Fibroblast of pulmonary artery (primary cell): ENCODE measurements at regions not wholly inside any gene's neighbourhood (a gene's known extent, or its start where the extent isn't known, plus 50 kb on each side); places are given as distances from the start of the nearest gene placed in this dataset.
A peak's percentile ranks its signal among the peaks of the same experiment; 100 is the strongest.
"Not testable (repeated sequence)": the region's sequence is repeated elsewhere in the genome, so short reads cannot be mapped to it uniquely, and the experiment has no call there.

ENCODE experiments used
- DNase-seq: peaks from one replicate; pipeline ENCODE4 v3.0.0-alpha.2; 2010; ENCODE audit warnings: low read depth
- H3K4me3 ChIP-seq: replicated peaks from 2 replicates; pipeline ENCODE4 v1.5.1; 2011; ENCODE audit warnings: low read depth, mild to moderate bottlenecking, control low read depth, low read length, moderate library complexity
- CTCF ChIP-seq: IDR thresholded peaks from 2 replicates; pipeline ENCODE4 v1.5.1; 2011; ENCODE audit warnings: mild to moderate bottlenecking, control low read depth, low read length, inconsistent platforms; ENCODE audit errors: missing control alignments

GRCh38 chr3:86887876-86888275 lies 103.1 kb downstream of the VGLL3 start:
- TF ChIP-seq CTCF: no peak
- no peak for DNase-seq
- no peak overlapping the region for H3K4me3 ChIP-seq

GRCh38 chr3:86880066-86880465 lies 110.9 kb downstream of the VGLL3 start:
- H3K4me3 ChIP-seq: no peak overlapping the region
- TF ChIP-seq CTCF: no peak
- DNase-seq: no peak

GRCh38 chr3:86876504-86877181 lies 114.3 kb downstream of the VGLL3 start:
- H3K4me3 ChIP-seq, DNase-seq: not testable (repeated sequence)

GRCh38 chr3:86874790-86875189 lies 116.2 kb downstream of the VGLL3 start:
- H3K4me3 ChIP-seq, DNase-seq: not testable (repeated sequence)

GRCh38 chr3:86869566-86869965 lies 121.4 kb downstream of the VGLL3 start:
- DNase-seq: no peak
- TF ChIP-seq CTCF: no peak

GRCh38 chr3:86867982-86868381 lies 123.0 kb downstream of the VGLL3 start:
- no peak overlapping the region for H3K4me3 ChIP-seq
- TF ChIP-seq CTCF: no peak
- DNase-seq: peak; percentile 8

More at GRCh38 chr3:86869566-86869965, 121.4 kb downstream of the VGLL3 start:
- no peak overlapping the region for H3K4me3 ChIP-seq

- no peak overlapping the region for H3K4me3 ChIP-seq
- TF ChIP-seq CTCF: no peak
- peak; percentile 15 for DNase-seq
These were observed 125.4 kb downstream of the VGLL3 start for GRCh38 chr3:86865506-86865905.

- TF ChIP-seq CTCF: no peak
- H3K4me3 ChIP-seq: no peak overlapping the region
- no peak for DNase-seq
These were observed 134.2 kb downstream of the VGLL3 start for GRCh38 chr3:86856711-86857110.
